ENCODE measurements at regions not wholly inside any gene's neighbourhood (a gene's known extent, or its start where the extent isn't known, plus 50 kb on each side); places are given as distances from the start of the nearest gene placed in this dataset.

GRCh38 chr14:40525314-40525713 is 1081.4 kb upstream of the LRFN5 start:
- in situ Hi-C loops (cut with HindIII; ENCODE audit: low pct_ligation_motif_present, low pct_unique_long_range_greater_than_20kb, low sequenced_read_pairs) = no loop called here
- no peak for DNase-seq

GRCh38 chr14:40523123-40523522 is 1083.6 kb upstream of the LRFN5 start:
- in situ Hi-C loops (cut with HindIII; ENCODE audit: low pct_ligation_motif_present, low pct_unique_long_range_greater_than_20kb, low sequenced_read_pairs) = no loop called here
- no peak for DNase-seq

GRCh38 chr14:40494483-40494882 is 1062.2 kb upstream of the FBXO33 start:
- in situ Hi-C loops (cut with HindIII; ENCODE audit: low pct_ligation_motif_present, low pct_unique_long_range_greater_than_20kb, low sequenced_read_pairs) = no loop called here
- DNase-seq = no peak

- in situ Hi-C loops (cut with HindIII; ENCODE audit: low pct_ligation_motif_present, low pct_unique_long_range_greater_than_20kb, low sequenced_read_pairs) = no loop called here
- DNase-seq = no peak
These were observed 1055.6 kb upstream of the FBXO33 start for GRCh38 chr14:40487824-40488223.

GRCh38 chr14:40485688-40486087 is 1053.5 kb upstream of the FBXO33 start:
- in situ Hi-C loops (cut with HindIII; ENCODE audit: low pct_ligation_motif_present, low pct_unique_long_range_greater_than_20kb, low sequenced_read_pairs) = no loop called here
- no peak for DNase-seq

GRCh38 chr14:40476005-40476404 is 1043.8 kb upstream of the FBXO33 start:
- in situ Hi-C loops (cut with HindIII; ENCODE audit: low pct_ligation_motif_present, low pct_unique_long_range_greater_than_20kb, low sequenced_read_pairs) = no loop called here
- no peak for DNase-seq

GRCh38 chr14:40467969-40468368 is 1035.7 kb upstream of the FBXO33 start:
- in situ Hi-C loops (cut with HindIII; ENCODE audit: low pct_ligation_motif_present, low pct_unique_long_range_greater_than_20kb, low sequenced_read_pairs) = no loop called here
- DNase-seq = no peak

GRCh38 chr14:40464531-40464930 is 1032.3 kb upstream of the FBXO33 start:
- in situ Hi-C loops (cut with HindIII; ENCODE audit: low pct_ligation_motif_present, low pct_unique_long_range_greater_than_20kb, low sequenced_read_pairs) = no loop called here

GRCh38 chr14:40463886-40464285 is 1031.7 kb upstream of the FBXO33 start:
- in situ Hi-C loops (cut with HindIII; ENCODE audit: low pct_ligation_motif_present, low pct_unique_long_range_greater_than_20kb, low sequenced_read_pairs) = no loop called here
- DNase-seq = no peak

More at GRCh38 chr14:40464531-40464930, 1032.3 kb upstream of the FBXO33 start:
- no peak for DNase-seq

GRCh38 chr14:40452674-40453073 is 1020.4 kb upstream of the FBXO33 start:
- in situ Hi-C loops (cut with HindIII; ENCODE audit: low pct_ligation_motif_present, low pct_unique_long_range_greater_than_20kb, low sequenced_read_pairs) = no loop called here
- no peak for DNase-seq

GRCh38 chr14:40447017-40447416 is 1014.8 kb upstream of the FBXO33 start:
- DNase-seq = no peak
- in situ Hi-C loops (cut with HindIII; ENCODE audit: low pct_ligation_motif_present, low pct_unique_long_range_greater_than_20kb, low sequenced_read_pairs) = no loop called here

GRCh38 chr14:40445020-40445419 is 1012.8 kb upstream of the FBXO33 start:
- in situ Hi-C loops (cut with HindIII; ENCODE audit: low pct_ligation_motif_present, low pct_unique_long_range_greater_than_20kb, low sequenced_read_pairs) = no loop called here
- no peak for DNase-seq

- in situ Hi-C loops (cut with HindIII; ENCODE audit: low pct_ligation_motif_present, low pct_unique_long_range_greater_than_20kb, low sequenced_read_pairs) = no loop called here
These were observed 1004.3 kb upstream of the FBXO33 start for GRCh38 chr14:40436551-40436950.

GRCh38 chr14:40417777-40418401 is 985.7 kb upstream of the FBXO33 start:
- in situ Hi-C loops (cut with HindIII; ENCODE audit: low pct_ligation_motif_present, low pct_unique_long_range_greater_than_20kb, low sequenced_read_pairs) = no loop called here
- DNase-seq = peak; percentile 44

More at GRCh38 chr14:40436551-40436950, 1004.3 kb upstream of the FBXO33 start:
- DNase-seq = no peak

GRCh38 chr14:40416565-40416964 is 984.3 kb upstream of the FBXO33 start:
- DNase-seq = no peak
- in situ Hi-C loops (cut with HindIII; ENCODE audit: low pct_ligation_motif_present, low pct_unique_long_range_greater_than_20kb, low sequenced_read_pairs) = no loop called here

GRCh38 chr14:40414386-40414785 is 982.2 kb upstream of the FBXO33 start:
- in situ Hi-C loops (cut with HindIII; ENCODE audit: low pct_ligation_motif_present, low pct_unique_long_range_greater_than_20kb, low sequenced_read_pairs) = no loop called here
- DNase-seq = no peak

GRCh38 chr14:40413136-40413535 is 980.9 kb upstream of the FBXO33 start:
- DNase-seq = peak; percentile 2

GRCh38 chr14:40410708-40411107 is 978.5 kb upstream of the FBXO33 start:
- in situ Hi-C loops (cut with HindIII; ENCODE audit: low pct_ligation_motif_present, low pct_unique_long_range_greater_than_20kb, low sequenced_read_pairs) = no loop called here
- no peak for DNase-seq

More at GRCh38 chr14:40413136-40413535, 980.9 kb upstream of the FBXO33 start:
- in situ Hi-C loops (cut with HindIII; ENCODE audit: low pct_ligation_motif_present, low pct_unique_long_range_greater_than_20kb, low sequenced_read_pairs) = no loop called here

- DNase-seq = no peak
- in situ Hi-C loops (cut with HindIII; ENCODE audit: low pct_ligation_motif_present, low pct_unique_long_range_greater_than_20kb, low sequenced_read_pairs) = no loop called here
These were observed 970.7 kb upstream of the FBXO33 start for GRCh38 chr14:40402957-40403356.

GRCh38 chr14:40398981-40399380 is 966.7 kb upstream of the FBXO33 start:
- no peak for DNase-seq
- in situ Hi-C loops (cut with HindIII; ENCODE audit: low pct_ligation_motif_present, low pct_unique_long_range_greater_than_20kb, low sequenced_read_pairs) = no loop called here

Data from ACHN (cell line).